Aorta (tissue), 5 donors: ENCODE measurements at regions not wholly inside any gene's neighbourhood (a gene's known extent, or its start where the extent isn't known, plus 50 kb on each side); places are given as distances from the start of the nearest gene placed in this dataset.
A peak's percentile ranks its signal among the peaks of the same experiment; 100 is the strongest.

Experiments
- ATAC-seq: fragments of 200-7000 bp; cut with Tn5 transposase; one replicate; pipeline ENCODE4 v1.9.1; 2022; ENCODE audit warnings: moderate library complexity; ENCODE audit not compliant: low FRiP score
- DNase-seq, 2 donors: peaks; one replicate each; pipeline ENCODE4 v3.0.0-alpha.2; 2020
- H3K27ac ChIP-seq, 2 donors: one replicate each; pipeline ENCODE4 v1.5.1; 2013; ENCODE audit warnings: low read length in 2 of 2, mild to moderate bottlenecking in 2 of 2, moderate library complexity in 2 of 2, control low read depth in 1 of 2, inconsistent platforms in 1 of 2, low read depth in 1 of 2
- H3K27me3 ChIP-seq, 2 donors: one replicate each; pipeline ENCODE4 v1.6.1; 2013; ENCODE audit warnings: control low read depth in 1 of 2, low read length in 1 of 2, mild to moderate bottlenecking in 1 of 2, moderate library complexity in 1 of 2; ENCODE audit not compliant: insufficient read depth in 2 of 2, control insufficient read depth in 1 of 2
- H3K36me3 ChIP-seq, 2 donors: one replicate each; pipeline ENCODE4 v1.6.1; 2013; ENCODE audit warnings: control low read depth in 1 of 2, low read length in 1 of 2, mild to moderate bottlenecking in 1 of 2; ENCODE audit not compliant: insufficient read depth in 2 of 2, control insufficient read depth in 1 of 2
- H3K4me1 ChIP-seq, 2 donors: one replicate each; pipeline ENCODE4 v1.6.1; 2013; ENCODE audit warnings: low read length in 2 of 2, control low read depth in 1 of 2, mild to moderate bottlenecking in 1 of 2, moderate library complexity in 1 of 2; ENCODE audit not compliant: insufficient read depth in 2 of 2, control insufficient read depth in 1 of 2
- H3K4me3 ChIP-seq, 2 donors: one replicate each; pipeline ENCODE4 v1.5.1; 2013; ENCODE audit warnings: low read length in 2 of 2, control low read depth in 1 of 2, mild to moderate bottlenecking in 1 of 2
- H3K9me3 ChIP-seq: one replicate; pipeline ENCODE4 v1.6.1; 2013; ENCODE audit warnings: mild to moderate bottlenecking, low read length; ENCODE audit not compliant: control insufficient read depth
- WGBS, 2 donors: extraction: QIAGEN DNeasy Blood & Tissue Kit; methylation state at CpG; one replicate each; pipeline ENCODE4 v1.1.7; 2013; 5-methylcytosine and 5-hydroxymethylcytosine counted together
- intact Hi-C, 2 donors: fragments of 100-400 bp; cut with DNase I; formaldehyde crosslinking; loops; one replicate each; pipeline versions ENCODE4 v1.14.2 to v1.15.0; 2022
- donor health status: healthy with polysubstance abuse.
- donor health status: Bipolar disorder and iron deficiency.
- donor health status: DM: no; HTN: no; CAD: no.
- donor health status: DM: no; HTN: no; CAD: no.
- donor health status: DM: yes; HTN: yes; CAD: no.

GRCh38 chr10:113385021-113385999 lies 167.5 kb upstream of the HABP2 start:
- peaks cover 0 to 4% of the 10 kb centered on the region in 2 donors for H3K4me1 ChIP-seq
- 4% methylated on average over 18 of the region's 18 CpGs for WGBS, 2 donors
- DNase-seq = peak; percentile 90 to 91
- peak overlapping the region in 1 of 2 donors; percentile 90 for H3K27ac ChIP-seq
- H3K36me3 ChIP-seq = no peaks in the 10 kb centered on the region
- H3K9me3 ChIP-seq = no peaks in the 10 kb centered on the region
- no peak overlapping the region for H3K4me3 ChIP-seq
- intact Hi-C loops = loop anchor here (5.0 to 10.0 kb wide), 7 partner anchors 137 to 801 kb away; no protein-coding TSS in a partner anchor
- H3K27me3 ChIP-seq = no peaks in the 10 kb centered on the region
- peak; percentile 97 for ATAC-seq

GRCh38 chr10:113386005-113386404 lies 166.8 kb upstream of the HABP2 start:
- intact Hi-C loops = loop anchor here (5.0 to 10.0 kb wide), 7 partner anchors 136 to 801 kb away; no protein-coding TSS in a partner anchor
- Histone ChIP-seq H3K36me3 (no peaks in the 10 kb centered on the region), H3K27me3 (no peaks in the 10 kb centered on the region), H3K4me3 (no peak overlapping the region), H3K27ac (peak overlapping the region in 1 of 2 donors; percentile 18), H3K9me3 (no peaks in the 10 kb centered on the region), H3K4me1 (peaks cover 0 to 4% of the 10 kb centered on the region in 2 donors)
- 9 to 11% methylated on average over 3 of the region's 3 CpGs for WGBS, 2 donors
- ATAC-seq (no peak), DNase-seq (peak; percentile 61 to 85)

- no peak overlapping the region for H3K4me3 ChIP-seq
- intact Hi-C loops = loop anchor here (5.0 to 10.0 kb wide), 7 partner anchors 132 to 805 kb away; no protein-coding TSS in a partner anchor
- no peaks in the 10 kb centered on the region for H3K36me3 ChIP-seq
- H3K4me1 ChIP-seq = peaks cover 0 to 2% of the 10 kb centered on the region in 2 donors
- no peak overlapping the region for H3K27ac ChIP-seq
- WGBS, 2 donors = 94 to 96% methylated on average over 5 of the region's 5 CpGs
- ATAC-seq (no peak), DNase-seq (no peak)
- H3K9me3 ChIP-seq = no peaks in the 10 kb centered on the region
- H3K27me3 ChIP-seq = no peaks in the 10 kb centered on the region
These were observed 162.9 kb upstream of the HABP2 start for GRCh38 chr10:113389969-113390368.

GRCh38 chr10:113390896-113391295 lies 162.0 kb upstream of the HABP2 start:
- no peak overlapping the region for H3K4me3 ChIP-seq
- no peaks in the 10 kb centered on the region for H3K36me3 ChIP-seq
- intact Hi-C loops = no loop called here
- no peaks in the 10 kb centered on the region for H3K9me3 ChIP-seq
- DNase-seq = no peak
- H3K27me3 ChIP-seq = no peaks in the 10 kb centered on the region
- peaks cover 0 to 2% of the 10 kb centered on the region in 2 donors for H3K4me1 ChIP-seq
- WGBS, 2 donors = 89 to 92% methylated on average over 4 of the region's 4 CpGs
- no peak overlapping the region for H3K27ac ChIP-seq
- ATAC-seq = no peak

GRCh38 chr10:113397047-113397446 lies 155.8 kb upstream of the HABP2 start:
- Histone ChIP-seq H3K27ac (no peak overlapping the region), H3K9me3 (no peaks in the 10 kb centered on the region), H3K27me3 (no peaks in the 10 kb centered on the region), H3K4me1 (no peaks in the 10 kb centered on the region), H3K36me3 (no peaks in the 10 kb centered on the region), H3K4me3 (no peak overlapping the region)
- DNase-seq = no peak
- intact Hi-C loops = no loop called here
- no peak for ATAC-seq
- whole genome bisulfite sequencing, 2 donors = 58 to 63% methylated on average over 9 of the region's 9 CpGs

- H3K4me3 ChIP-seq = no peak overlapping the region
- H3K36me3 ChIP-seq = no peaks in the 10 kb centered on the region
- intact Hi-C loops = no loop called here
- no peak overlapping the region for H3K27ac ChIP-seq
- no peaks in the 10 kb centered on the region for H3K9me3 ChIP-seq
- H3K4me1 ChIP-seq = no peaks in the 10 kb centered on the region
- DNase-seq = no peak
- WGBS, 2 donors = 54 to 65% methylated on average over 4 of the region's 4 CpGs
- no peak for ATAC-seq
- H3K27me3 ChIP-seq = no peaks in the 10 kb centered on the region
These were observed 153.8 kb upstream of the HABP2 start for GRCh38 chr10:113399065-113399464.

GRCh38 chr10:113402602-113403001 lies 150.3 kb upstream of the HABP2 start:
- Histone ChIP-seq H3K36me3 (no peaks in the 10 kb centered on the region), H3K9me3 (no peaks in the 10 kb centered on the region), H3K27ac (no peak overlapping the region), H3K27me3 (no peaks in the 10 kb centered on the region), H3K4me3 (no peak overlapping the region), H3K4me1 (no peaks in the 10 kb centered on the region)
- intact Hi-C loops = no loop called here
- ATAC-seq (no peak), DNase-seq (no peak)
- WGBS, 2 donors = 58 to 61% methylated on average over 3 of the region's 3 CpGs

- no peak for DNase-seq
- intact Hi-C loops = no loop called here
- H3K9me3 ChIP-seq = no peaks in the 10 kb centered on the region
- H3K4me3 ChIP-seq = no peak overlapping the region
- H3K36me3 ChIP-seq = no peaks in the 10 kb centered on the region
- H3K27me3 ChIP-seq = no peaks in the 10 kb centered on the region
- no peaks in the 10 kb centered on the region for H3K4me1 ChIP-seq
- WGBS, 2 donors = 69 to 73% methylated on average over 7 of the region's 7 CpGs
- no peak for ATAC-seq
- H3K27ac ChIP-seq = no peak overlapping the region
These were observed 145.6 kb upstream of the HABP2 start for GRCh38 chr10:113407218-113407617.

GRCh38 chr10:113409175-113409574 lies 143.7 kb upstream of the HABP2 start:
- 90 to 95% methylated on average over 10 of the region's 10 CpGs for WGBS, 2 donors
- intact Hi-C loops = no loop called here
- H3K9me3 ChIP-seq = no peaks in the 10 kb centered on the region

More at GRCh38 chr10:113409175-113409574, 143.7 kb upstream of the HABP2 start:
- Histone ChIP-seq H3K4me1 (no peaks in the 10 kb centered on the region), H3K27ac (no peak overlapping the region), H3K36me3 (no peaks in the 10 kb centered on the region), H3K27me3 (no peaks in the 10 kb centered on the region), H3K4me3 (no peak overlapping the region)
- DNase-seq = no peak
- no peak for ATAC-seq
